ENCODE measurements at regions not wholly inside any gene's neighbourhood (a gene's known extent, or its start where the extent isn't known, plus 50 kb on each side); places are given as distances from the start of the nearest gene placed in this dataset.

- DNase-seq = no peak
- no peaks in the 10 kb centered on the region for H3F3A ChIP-seq (ENCODE audit: low read length, unreplicated experiment)
- no peak for TF ChIP-seq CTCF (conservative IDR thresholded peaks at IDR 0.05; ENCODE audit: low read depth, low read length)
- TF ChIP-seq EZH2 (IDR thresholded peaks at IDR 0.05; ENCODE audit: low read length, unreplicated experiment) = no peak
- no peak for TF ChIP-seq EZH2phosphoT487 (IDR thresholded peaks at IDR 0.05; ENCODE audit: borderline replicate concordance, low read length)
- no peaks in the 10 kb centered on the region for H3K79me2 ChIP-seq (ENCODE audit: low read length)
- H3K27ac ChIP-seq (ENCODE audit: low read length) = no peak overlapping the region
- no peaks in the 10 kb centered on the region for H3K27me3 ChIP-seq (ENCODE audit: low read length)
- no peaks in the 10 kb centered on the region for H3K36me3 ChIP-seq (ENCODE audit: low read depth, low read length)
- H3K9me2 ChIP-seq (replicated peaks; ENCODE audit: low read length) = no peaks in the 10 kb centered on the region
- H4K20me1 ChIP-seq (ENCODE audit: low read length) = no peaks in the 10 kb centered on the region
- peaks cover 13% of the 10 kb centered on the region for H3K4me1 ChIP-seq (ENCODE audit: insufficient read depth, low read length)
- H3K4me2 ChIP-seq (ENCODE audit: low read length) = no peak overlapping the region
- CTCF ChIA-PET = no interaction called here
- POLR2A ChIA-PET (ENCODE audit: unreplicated experiment) = no interaction called here
- no peak overlapping the region for H3K9ac ChIP-seq (ENCODE audit: low read length)
- no peak for ATAC-seq
- H3K9me3 ChIP-seq (ENCODE audit: low read length) = no peaks in the 10 kb centered on the region
- intact Hi-C loops (cut with micrococcal nuclease) = no loop called here
- no peak overlapping the region for H3K4me3 ChIP-seq (ENCODE audit: low read length)
- no peak overlapping the region for H2AFZ ChIP-seq (ENCODE audit: low read length)
- no TSS peak for BruUV-seq (replicated peaks)
These were observed 53.7 kb upstream of the CTNNA1 start for GRCh38 chr5:138699482-138699881.

GRCh38 chr5:138698713-138699112, 54.5 kb upstream of the CTNNA1 start:
- intact Hi-C loops (cut with micrococcal nuclease) = no loop called here
- Histone ChIP-seq H3K9ac (ENCODE audit: low read length) (no peak overlapping the region), H4K20me1 (ENCODE audit: low read length) (no peaks in the 10 kb centered on the region), H3K4me1 (ENCODE audit: insufficient read depth, low read length) (peaks cover 13% of the 10 kb centered on the region), H3K9me2 (replicated peaks; ENCODE audit: low read length) (no peaks in the 10 kb centered on the region), H3K36me3 (ENCODE audit: low read depth, low read length) (no peaks in the 10 kb centered on the region), H2AFZ (ENCODE audit: low read length) (no peak overlapping the region), H3K4me2 (ENCODE audit: low read length) (no peak overlapping the region), H3K4me3 (ENCODE audit: low read length) (no peak overlapping the region), H3K27ac (ENCODE audit: low read length) (no peak overlapping the region), H3F3A (ENCODE audit: low read length, unreplicated experiment) (no peaks in the 10 kb centered on the region), H3K9me3 (ENCODE audit: low read length) (no peaks in the 10 kb centered on the region), H3K79me2 (ENCODE audit: low read length) (no peaks in the 10 kb centered on the region), H3K27me3 (ENCODE audit: low read length) (no peaks in the 10 kb centered on the region)
- ATAC-seq = no peak
- TF ChIP-seq CTCF (conservative IDR thresholded peaks at IDR 0.05; ENCODE audit: low read depth, low read length) (no peak), EZH2 (IDR thresholded peaks at IDR 0.05; ENCODE audit: low read length, unreplicated experiment) (no peak), EZH2phosphoT487 (IDR thresholded peaks at IDR 0.05; ENCODE audit: borderline replicate concordance, low read length) (no peak)
- no TSS peak for BruUV-seq (replicated peaks)
- POLR2A ChIA-PET (ENCODE audit: unreplicated experiment) = no interaction called here
- no peak for DNase-seq
- CTCF ChIA-PET = no interaction called here

DNA sequence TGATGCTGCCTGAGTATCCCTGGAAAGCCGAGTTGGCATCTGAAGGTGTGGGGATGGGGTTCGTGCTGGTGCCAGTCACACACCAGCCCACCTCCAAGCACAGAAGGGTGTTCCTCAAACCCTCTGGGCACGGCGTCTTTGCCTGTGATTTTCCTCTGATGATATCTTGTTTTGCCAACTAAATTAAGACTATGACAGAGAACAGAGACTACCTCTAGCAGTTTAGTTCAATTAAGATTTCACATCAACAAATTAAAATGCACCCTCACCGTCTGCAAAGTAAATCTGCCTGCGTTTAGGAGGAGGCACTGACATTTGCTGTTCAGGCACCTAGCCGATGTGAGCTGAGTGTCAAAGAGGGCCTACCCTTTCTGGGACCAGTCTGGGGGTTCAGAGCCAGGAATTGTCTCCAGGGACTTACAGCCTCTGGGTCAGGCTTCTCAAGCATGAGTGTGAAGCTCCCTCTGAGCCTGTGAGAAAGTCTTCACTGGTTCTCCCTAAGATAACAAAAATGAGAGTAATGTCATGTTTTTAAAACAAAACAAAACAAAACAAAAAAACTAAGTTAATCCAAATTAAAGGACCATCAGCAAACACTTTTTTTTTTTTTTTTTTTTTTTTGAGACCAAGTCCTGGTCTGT, 55.4 kb upstream of the CTNNA1 start:
- no TSS peak for BruUV-seq (replicated peaks)
- Histone ChIP-seq H3K36me3 (ENCODE audit: low read depth, low read length) (no peaks in the 10 kb centered on the region), H3K4me2 (ENCODE audit: low read length) (no peak overlapping the region), H3K9ac (ENCODE audit: low read length) (no peak overlapping the region), H3K79me2 (ENCODE audit: low read length) (no peaks in the 10 kb centered on the region), H3K9me2 (replicated peaks; ENCODE audit: low read length) (no peaks in the 10 kb centered on the region), H4K20me1 (ENCODE audit: low read length) (no peaks in the 10 kb centered on the region), H3K27ac (ENCODE audit: low read length) (no peak overlapping the region), H3K4me1 (ENCODE audit: insufficient read depth, low read length) (peaks cover 13% of the 10 kb centered on the region), H3F3A (ENCODE audit: low read length, unreplicated experiment) (no peaks in the 10 kb centered on the region), H3K9me3 (ENCODE audit: low read length) (no peaks in the 10 kb centered on the region), H3K4me3 (ENCODE audit: low read length) (no peak overlapping the region), H3K27me3 (ENCODE audit: low read length) (no peaks in the 10 kb centered on the region), H2AFZ (ENCODE audit: low read length) (no peak overlapping the region)
- ChIA-PET CTCF (no interaction called here), POLR2A (ENCODE audit: unreplicated experiment) (no interaction called here)
- DNase-seq (no peak), ATAC-seq (no peak)
- intact Hi-C loops (cut with micrococcal nuclease) = no loop called here
- TF ChIP-seq CTCF (conservative IDR thresholded peaks at IDR 0.05; ENCODE audit: low read depth, low read length) (no peak), EZH2 (IDR thresholded peaks at IDR 0.05; ENCODE audit: low read length, unreplicated experiment) (no peak), EZH2phosphoT487 (IDR thresholded peaks at IDR 0.05; ENCODE audit: borderline replicate concordance, low read length) (no peak)

All from PC-3 (cell line).